ENCODE measurements at regions not wholly inside any gene's neighbourhood (a gene's known extent, or its start where the extent isn't known, plus 50 kb on each side); places are given as distances from the start of the nearest gene placed in this dataset.

DNA sequence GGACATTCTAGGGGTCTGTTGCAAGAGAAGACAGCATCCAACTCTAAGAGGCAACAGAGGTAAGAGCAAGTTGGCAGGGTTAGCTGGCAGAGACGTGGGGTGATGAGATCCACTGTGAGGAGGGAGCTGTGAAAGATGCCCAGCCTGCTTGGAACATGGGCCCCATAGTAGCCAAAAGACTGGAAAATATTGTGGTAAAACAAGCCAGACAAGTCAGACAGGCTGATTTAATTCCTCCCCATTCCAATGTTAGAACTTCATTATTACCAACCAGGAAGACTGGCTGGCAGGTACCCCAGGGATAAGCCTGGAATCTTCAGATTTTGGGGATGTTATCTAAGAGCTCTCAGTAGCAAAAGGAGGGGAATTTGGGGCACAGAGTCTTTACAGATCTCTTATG lies 181.3 kb downstream of the SEC61B start:
- Histone ChIP-seq H3F3A (replicated peaks; ENCODE audit: insufficient read depth) (no peaks in the 10 kb centered on the region), H3K36me3 (replicated peaks in 1 of 2; ENCODE audit: control insufficient read depth in 1 of 2, insufficient read depth in 2 of 2, low read length in 1 of 2) (no peaks in the 10 kb centered on the region), H3K4me3 (ENCODE audit: low read depth in 2 of 2, low read length in 1 of 2) (no peak overlapping the region), H4K20me1 (ENCODE audit: insufficient read depth) (no peaks in the 10 kb centered on the region), H3K27ac (ENCODE audit: low read depth in 2 of 2, low read length in 1 of 2) (no peak overlapping the region), H3K4me1 (ENCODE audit: control insufficient read depth in 1 of 2, insufficient read depth in 2 of 2, low read depth in 1 of 2, low read length in 1 of 2) (peaks cover 0 to 27% of the 10 kb centered on the region in 2 experiments; a peak in 2 of 4 replicates), H3K9me2 (no peaks in the 10 kb centered on the region), H3K9ac (no peak overlapping the region), H3K4me2 (no peak overlapping the region), H3K27me3 (ENCODE audit: insufficient read depth) (no peaks in the 10 kb centered on the region), H3K9me3 (no peaks in the 10 kb centered on the region), H2AFZ (ENCODE audit: low read depth) (no peak overlapping the region), H3K79me2 (ENCODE audit: insufficient read depth) (no peaks in the 10 kb centered on the region)
- ChIA-PET POLR2A (interaction anchor here (0.6 kb wide), 1 partner anchor 67 kb away, joined by 3 read pairs; no protein-coding TSS in a partner anchor), CTCF (interaction anchor here (1.3 kb wide), 1 partner anchor 16 kb away, joined by 6 read pairs; no protein-coding TSS in a partner anchor)
- TF ChIP-seq POLR2AphosphoS5 (IDR thresholded peaks at IDR 0.05; ENCODE audit: low read depth, low read length) (no peak), EZH2phosphoT487 (IDR thresholded peaks at IDR 0.05; ENCODE audit: borderline replicate concordance, low read depth) (no peak), RXRA (IDR thresholded peaks at IDR 0.05; ENCODE audit: borderline replicate concordance, low read depth) (no peak), PBX3 (IDR thresholded peaks at IDR 0.05) (no peak), USF1 (IDR thresholded peaks at IDR 0.05; ENCODE audit: borderline replicate concordance, low read depth) (no peak), SMC3 (IDR thresholded peaks at IDR 0.05; ENCODE audit: low read depth, low read length) (no peak), CTCF (IDR thresholded peaks at IDR 0.05) (no peak), FOSL2 (IDR thresholded peaks at IDR 0.05; ENCODE audit: borderline replicate concordance, low read depth) (no peak), JUND (IDR thresholded peaks at IDR 0.05) (no peak), RAD21 (IDR thresholded peaks at IDR 0.05; ENCODE audit: low read length) (no peak), TCF12 (IDR thresholded peaks at IDR 0.05) (no peak), TAF1 (IDR thresholded peaks at IDR 0.05; ENCODE audit: borderline replicate concordance, low read depth, low read length) (no peak), GABPA (IDR thresholded peaks at IDR 0.05; ENCODE audit: low read depth) (no peak), RCOR1 (IDR thresholded peaks at IDR 0.05; ENCODE audit: low read length) (no peak), NRF1 (IDR thresholded peaks at IDR 0.05; ENCODE audit: low read depth, low read length) (no peak), EP300 (IDR thresholded peaks at IDR 0.05; ENCODE audit: borderline replicate concordance in 1 of 2, low read depth in 1 of 2, low read length in 1 of 2) (no peak)
- TF ChIP-seq, protein P1, sequence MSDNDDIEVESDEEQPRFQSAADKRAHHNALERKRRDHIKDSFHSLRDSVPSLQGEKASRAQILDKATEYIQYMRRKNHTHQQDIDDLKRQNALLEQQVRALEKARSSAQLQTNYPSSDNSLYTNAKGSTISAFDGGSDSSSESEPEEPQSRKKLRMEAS (IDR thresholded peaks at IDR 0.05; ENCODE audit: low read depth), result no peak
- TF ChIP-seq, protein P2, sequence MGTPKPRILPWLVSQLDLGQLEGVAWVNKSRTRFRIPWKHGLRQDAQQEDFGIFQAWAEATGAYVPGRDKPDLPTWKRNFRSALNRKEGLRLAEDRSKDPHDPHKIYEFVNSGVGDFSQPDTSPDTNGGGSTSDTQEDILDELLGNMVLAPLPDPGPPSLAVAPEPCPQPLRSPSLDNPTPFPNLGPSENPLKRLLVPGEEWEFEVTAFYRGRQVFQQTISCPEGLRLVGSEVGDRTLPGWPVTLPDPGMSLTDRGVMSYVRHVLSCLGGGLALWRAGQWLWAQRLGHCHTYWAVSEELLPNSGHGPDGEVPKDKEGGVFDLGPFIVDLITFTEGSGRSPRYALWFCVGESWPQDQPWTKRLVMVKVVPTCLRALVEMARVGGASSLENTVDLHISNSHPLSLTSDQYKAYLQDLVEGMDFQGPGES (IDR thresholded peaks at IDR 0.05; ENCODE audit: low read depth, low read length), result no peak
- no peak for DNase-seq
- 85% methylated on average over 1 of the region's 1 CpG for WGBS (ENCODE audit: low lambda C conversion rate)
